ENCODE measurements at regions not wholly inside any gene's neighbourhood (a gene's known extent, or its start where the extent isn't known, plus 50 kb on each side); places are given as distances from the start of the nearest gene placed in this dataset.

GRCh38 chr4:123790681-123791080 lies 394.1 kb downstream of the SPRY1 start:
- H3K36me3 ChIP-seq: no peaks in the 10 kb centered on the region
- no peak overlapping the region for H3K27ac ChIP-seq
- 26% methylated on average over 1 of the region's 1 CpG for WGBS
- no peaks in the 10 kb centered on the region for H3K27me3 ChIP-seq
- H3K4me3 ChIP-seq: no peak overlapping the region
- no peak for DNase-seq (ENCODE audit: low spot score in 2 of 2)
- H3K4me1 ChIP-seq: peaks cover 8% of the 10 kb centered on the region
- TF ChIP-seq, protein P1, sequence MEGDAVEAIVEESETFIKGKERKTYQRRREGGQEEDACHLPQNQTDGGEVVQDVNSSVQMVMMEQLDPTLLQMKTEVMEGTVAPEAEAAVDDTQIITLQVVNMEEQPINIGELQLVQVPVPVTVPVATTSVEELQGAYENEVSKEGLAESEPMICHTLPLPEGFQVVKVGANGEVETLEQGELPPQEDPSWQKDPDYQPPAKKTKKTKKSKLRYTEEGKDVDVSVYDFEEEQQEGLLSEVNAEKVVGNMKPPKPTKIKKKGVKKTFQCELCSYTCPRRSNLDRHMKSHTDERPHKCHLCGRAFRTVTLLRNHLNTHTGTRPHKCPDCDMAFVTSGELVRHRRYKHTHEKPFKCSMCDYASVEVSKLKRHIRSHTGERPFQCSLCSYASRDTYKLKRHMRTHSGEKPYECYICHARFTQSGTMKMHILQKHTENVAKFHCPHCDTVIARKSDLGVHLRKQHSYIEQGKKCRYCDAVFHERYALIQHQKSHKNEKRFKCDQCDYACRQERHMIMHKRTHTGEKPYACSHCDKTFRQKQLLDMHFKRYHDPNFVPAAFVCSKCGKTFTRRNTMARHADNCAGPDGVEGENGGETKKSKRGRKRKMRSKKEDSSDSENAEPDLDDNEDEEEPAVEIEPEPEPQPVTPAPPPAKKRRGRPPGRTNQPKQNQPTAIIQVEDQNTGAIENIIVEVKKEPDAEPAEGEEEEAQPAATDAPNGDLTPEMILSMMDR (IDR thresholded peaks at IDR 0.05): no peak
- no peak for TF ChIP-seq POLR2AphosphoS5 (IDR thresholded peaks at IDR 0.05)
- no peak for TF ChIP-seq EP300 (IDR thresholded peaks at IDR 0.05)
- TF ChIP-seq POLR2A (IDR thresholded peaks at IDR 0.05): no peak
- H3K9me3 ChIP-seq: no peaks in the 10 kb centered on the region

DNA sequence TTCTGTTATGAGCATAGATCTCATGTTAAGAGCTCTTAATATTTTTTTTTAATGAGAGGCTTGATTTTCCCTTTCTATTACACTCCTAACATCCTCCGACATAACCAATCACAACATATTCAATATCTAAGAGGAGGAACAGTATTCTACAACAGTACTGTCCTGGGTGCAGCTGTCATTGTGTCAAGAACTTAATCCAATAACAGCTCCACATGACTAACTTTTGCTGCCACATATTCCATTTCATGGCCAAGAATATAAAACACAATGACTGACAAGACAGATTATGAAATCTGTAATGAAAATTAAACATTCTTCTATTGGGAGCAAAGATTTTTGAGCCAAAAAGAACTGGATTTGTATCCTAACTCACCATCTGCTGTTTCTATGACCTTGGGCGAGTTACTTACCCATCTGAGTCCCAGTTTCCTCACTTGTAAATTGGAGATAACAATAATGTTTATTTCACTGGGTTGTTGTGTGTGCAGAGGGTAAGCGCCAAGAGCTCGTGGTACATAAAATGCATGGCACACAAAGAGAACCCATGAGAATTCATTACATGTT lies 405.6 kb downstream of the SPRY1 start:
- Histone ChIP-seq H3K9me3 (peaks cover 7% of the 10 kb centered on the region), H3K4me1 (no peaks in the 10 kb centered on the region), H3K27ac (no peak overlapping the region), H3K36me3 (no peaks in the 10 kb centered on the region), H3K4me3 (no peak overlapping the region), H3K27me3 (no peaks in the 10 kb centered on the region)
- 74% methylated on average over 4 of the region's 4 CpGs for WGBS
- no peak for TF ChIP-seq POLR2A (IDR thresholded peaks at IDR 0.05)
- TF ChIP-seq POLR2AphosphoS5 (IDR thresholded peaks at IDR 0.05): no peak
- TF ChIP-seq, protein P1 (IDR thresholded peaks at IDR 0.05): no peak
- TF ChIP-seq EP300 (IDR thresholded peaks at IDR 0.05): no peak
- DNase-seq (ENCODE audit: low spot score in 2 of 2): no peak

GRCh38 chr4:123802933-123803332 lies 406.3 kb downstream of the SPRY1 start:
- no peaks in the 10 kb centered on the region for H3K36me3 ChIP-seq
- peaks cover 4% of the 10 kb centered on the region for H3K9me3 ChIP-seq
- WGBS: 59% methylated on average over 2 of the region's 2 CpGs
- no peak for DNase-seq (ENCODE audit: low spot score in 2 of 2)
- H3K4me3 ChIP-seq: no peak overlapping the region
- no peaks in the 10 kb centered on the region for H3K27me3 ChIP-seq
- TF ChIP-seq POLR2AphosphoS5 (IDR thresholded peaks at IDR 0.05) (no peak), POLR2A (IDR thresholded peaks at IDR 0.05) (no peak), EP300 (IDR thresholded peaks at IDR 0.05) (no peak)
- TF ChIP-seq, protein P1 (IDR thresholded peaks at IDR 0.05): no peak
- no peaks in the 10 kb centered on the region for H3K4me1 ChIP-seq
- H3K27ac ChIP-seq: no peak overlapping the region

DNA sequence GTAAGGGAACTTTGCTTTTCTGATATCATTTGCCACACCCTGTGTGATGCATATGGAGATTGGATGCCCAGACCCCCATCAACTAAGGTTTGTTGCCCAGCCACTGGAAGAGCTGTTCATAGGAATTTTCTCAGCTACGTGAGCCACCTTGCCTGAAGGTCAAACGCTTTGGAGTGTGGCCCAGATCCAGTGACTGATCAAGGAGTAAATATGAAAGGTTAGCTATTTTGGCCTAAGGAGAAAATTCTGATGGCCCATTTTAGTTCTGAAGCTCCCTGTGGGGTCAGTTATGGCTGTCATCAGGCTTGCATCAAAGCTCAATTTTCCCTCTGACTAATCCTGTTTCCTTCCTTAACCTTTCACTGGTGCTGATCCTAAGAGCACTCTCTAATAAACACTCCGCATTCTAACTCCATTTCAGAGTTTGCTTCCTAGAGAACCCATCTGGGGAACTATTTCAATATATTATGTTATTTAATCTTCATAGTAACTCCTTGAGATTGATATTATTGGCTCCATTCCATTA lies 407.7 kb downstream of the SPRY1 start:
- Histone ChIP-seq H3K9me3 (no peaks in the 10 kb centered on the region), H3K27me3 (no peaks in the 10 kb centered on the region), H3K36me3 (no peaks in the 10 kb centered on the region), H3K4me1 (no peaks in the 10 kb centered on the region), H3K4me3 (no peak overlapping the region), H3K27ac (no peak overlapping the region)
- no peak for DNase-seq (ENCODE audit: low spot score in 2 of 2)
- TF ChIP-seq, protein P1 (IDR thresholded peaks at IDR 0.05): no peak
- TF ChIP-seq POLR2AphosphoS5 (IDR thresholded peaks at IDR 0.05) (no peak), EP300 (IDR thresholded peaks at IDR 0.05) (no peak), POLR2A (IDR thresholded peaks at IDR 0.05) (no peak)
- WGBS: 84% methylated on average over 3 of the region's 3 CpGs

DNA sequence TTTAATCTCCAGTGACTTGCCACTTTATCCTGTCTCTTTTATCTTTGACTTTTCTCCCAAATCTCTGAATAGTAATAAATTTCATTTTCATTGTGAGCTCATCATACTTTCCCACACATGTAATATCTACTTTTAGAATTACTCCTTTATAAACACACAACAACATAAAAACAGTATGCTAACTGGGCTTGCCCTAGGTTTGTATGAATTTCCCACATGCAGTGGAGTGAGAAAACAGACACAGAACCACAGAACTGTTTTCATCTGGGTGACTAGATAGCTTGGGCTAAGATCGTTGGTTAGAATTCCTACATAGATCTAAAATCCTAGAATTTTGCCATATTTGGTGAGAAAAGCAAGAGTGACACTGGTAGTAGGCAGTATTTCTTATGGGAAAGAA lies 409.5 kb downstream of the SPRY1 start:
- Histone ChIP-seq H3K36me3 (no peaks in the 10 kb centered on the region), H3K27me3 (no peaks in the 10 kb centered on the region), H3K27ac (no peak overlapping the region), H3K4me3 (no peak overlapping the region), H3K4me1 (peaks cover under 1% of the 10 kb centered on the region), H3K9me3 (no peaks in the 10 kb centered on the region)
- 36% methylated on average over 1 of the region's 1 CpG for WGBS
- no peak for TF ChIP-seq POLR2A (IDR thresholded peaks at IDR 0.05)
- TF ChIP-seq POLR2AphosphoS5 (IDR thresholded peaks at IDR 0.05): no peak
- no peak for TF ChIP-seq EP300 (IDR thresholded peaks at IDR 0.05)
- TF ChIP-seq, protein P1 (IDR thresholded peaks at IDR 0.05): no peak
- DNase-seq (ENCODE audit: low spot score in 2 of 2): no peak

Data from suprapubic skin (tissue), 4 donors.